ENCODE measurements at regions not wholly inside any gene's neighbourhood (a gene's known extent, or its start where the extent isn't known, plus 50 kb on each side); places are given as distances from the start of the nearest gene placed in this dataset.

DNA sequence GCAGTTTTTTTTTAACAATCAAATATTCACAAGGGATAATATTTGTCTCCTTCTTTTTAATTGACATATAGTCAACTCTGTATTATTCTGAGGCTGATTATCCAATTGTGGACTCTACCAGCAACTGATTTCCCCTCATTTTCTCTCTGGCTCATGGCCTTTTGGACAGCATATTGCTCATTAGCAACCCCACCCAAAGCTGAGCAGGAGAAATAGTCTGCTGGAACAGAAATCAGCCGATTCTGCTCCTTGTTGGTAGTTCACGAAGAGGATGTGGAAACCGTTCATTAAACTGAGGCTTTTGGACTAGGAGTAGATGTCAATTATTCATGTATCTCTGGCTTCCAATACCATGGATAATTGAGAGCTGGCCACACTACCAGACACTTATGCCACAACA lies 428.4 kb upstream of the INTU start:
- TF ChIP-seq, protein P1, sequence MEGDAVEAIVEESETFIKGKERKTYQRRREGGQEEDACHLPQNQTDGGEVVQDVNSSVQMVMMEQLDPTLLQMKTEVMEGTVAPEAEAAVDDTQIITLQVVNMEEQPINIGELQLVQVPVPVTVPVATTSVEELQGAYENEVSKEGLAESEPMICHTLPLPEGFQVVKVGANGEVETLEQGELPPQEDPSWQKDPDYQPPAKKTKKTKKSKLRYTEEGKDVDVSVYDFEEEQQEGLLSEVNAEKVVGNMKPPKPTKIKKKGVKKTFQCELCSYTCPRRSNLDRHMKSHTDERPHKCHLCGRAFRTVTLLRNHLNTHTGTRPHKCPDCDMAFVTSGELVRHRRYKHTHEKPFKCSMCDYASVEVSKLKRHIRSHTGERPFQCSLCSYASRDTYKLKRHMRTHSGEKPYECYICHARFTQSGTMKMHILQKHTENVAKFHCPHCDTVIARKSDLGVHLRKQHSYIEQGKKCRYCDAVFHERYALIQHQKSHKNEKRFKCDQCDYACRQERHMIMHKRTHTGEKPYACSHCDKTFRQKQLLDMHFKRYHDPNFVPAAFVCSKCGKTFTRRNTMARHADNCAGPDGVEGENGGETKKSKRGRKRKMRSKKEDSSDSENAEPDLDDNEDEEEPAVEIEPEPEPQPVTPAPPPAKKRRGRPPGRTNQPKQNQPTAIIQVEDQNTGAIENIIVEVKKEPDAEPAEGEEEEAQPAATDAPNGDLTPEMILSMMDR (IDR thresholded peaks at IDR 0.05) = no peak
- no peak for TF ChIP-seq POLR2A (IDR thresholded peaks at IDR 0.05)
